ENCODE measurements at regions not wholly inside any gene's neighbourhood (a gene's known extent, or its start where the extent isn't known, plus 50 kb on each side); places are given as distances from the start of the nearest gene placed in this dataset.

- DNase-seq, result no peak
Measured at GRCh38 chr2:37839991-37840390, 85.1 kb upstream of the RMDN2 start.

- DNase-seq, result no peak
Measured at GRCh38 chr2:37842732-37843440, 82.2 kb upstream of the RMDN2 start.

- no peak for DNase-seq
Measured at GRCh38 chr2:37843556-37843955, 81.5 kb upstream of the RMDN2 start.

- no peak for DNase-seq
Measured at GRCh38 chr2:37846207-37846606, 78.9 kb upstream of the RMDN2 start.

- DNase-seq, result no peak
Measured at GRCh38 chr2:37847792-37848191, 77.3 kb upstream of the RMDN2 start.

GRCh38 chr2:37848451-37848850, 76.6 kb upstream of the RMDN2 start:
- DNase-seq, result no peak

GRCh38 chr2:37849911-37850310, 75.2 kb upstream of the RMDN2 start:
- no peak for DNase-seq

GRCh38 chr2:37851428-37851827, 73.7 kb upstream of the RMDN2 start:
- no peak for DNase-seq

GRCh38 chr2:37851828-37852584, 73.1 kb upstream of the RMDN2 start:
- DNase-seq, result no peak

- DNase-seq, result no peak
Measured at GRCh38 chr2:37852585-37853014, 72.5 kb upstream of the RMDN2 start.

GRCh38 chr2:37854676-37855282, 70.3 kb upstream of the RMDN2 start:
- no peak for DNase-seq

- no peak for DNase-seq
Measured at GRCh38 chr2:37855283-37856041, 69.6 kb upstream of the RMDN2 start.

- DNase-seq, result no peak
Measured at GRCh38 chr2:37856101-37856751, 68.9 kb upstream of the RMDN2 start.

- DNase-seq, result no peak
Measured at GRCh38 chr2:37857575-37858399, 67.3 kb upstream of the RMDN2 start.

- DNase-seq, result no peak
Measured at GRCh38 chr2:37858400-37858711, 66.7 kb upstream of the RMDN2 start.

GRCh38 chr2:37858725-37859267, 66.3 kb upstream of the RMDN2 start:
- DNase-seq, result no peak

GRCh38 chr2:37862620-37863019, 62.5 kb upstream of the RMDN2 start:
- no peak for DNase-seq

GRCh38 chr2:37864217-37864616, 60.9 kb upstream of the RMDN2 start:
- DNase-seq, result no peak

- no peak for DNase-seq
Measured at GRCh38 chr2:37865640-37866039, 59.4 kb upstream of the RMDN2 start.

- no peak for DNase-seq
Measured at GRCh38 chr2:37866171-37866934, 58.7 kb upstream of the RMDN2 start.

- no peak for DNase-seq
Measured at GRCh38 chr2:37867166-37867565, 57.9 kb upstream of the RMDN2 start.
